ENCODE measurements at regions not wholly inside any gene's neighbourhood (a gene's known extent, or its start where the extent isn't known, plus 50 kb on each side); places are given as distances from the start of the nearest gene placed in this dataset.

- DNase-seq: no peak
Observed at GRCh38 chr4:24637173-24637572, 52.8 kb upstream of the DHX15 start.

- DNase-seq: no peak
Observed at GRCh38 chr4:24638396-24638875, 54.1 kb upstream of the DHX15 start.

GRCh38 chr4:24639714-24640113 is 55.4 kb upstream of the DHX15 start:
- DNase-seq: no peak

GRCh38 chr4:24640366-24640765 is 56.0 kb upstream of the DHX15 start:
- no peak for DNase-seq

GRCh38 chr4:24642981-24643547 is 58.7 kb upstream of the DHX15 start:
- DNase-seq: no peak

- no peak for DNase-seq
Observed at GRCh38 chr4:24643774-24644520, 59.6 kb upstream of the DHX15 start.

GRCh38 chr4:24644983-24645764 is 60.8 kb upstream of the DHX15 start:
- no peak for DNase-seq

GRCh38 chr4:24645765-24646550 is 61.6 kb upstream of the DHX15 start:
- no peak for DNase-seq

- no peak for DNase-seq
Observed at GRCh38 chr4:24646798-24647460, 62.6 kb upstream of the DHX15 start.

- DNase-seq: peak; percentile 52
Observed at GRCh38 chr4:24650849-24651640, 66.7 kb upstream of the DHX15 start.

- DNase-seq: no peak
Observed at GRCh38 chr4:24655326-24655725, 71.0 kb upstream of the DHX15 start.

- no peak for DNase-seq
Observed at GRCh38 chr4:24655971-24656370, 71.6 kb upstream of the DHX15 start.

GRCh38 chr4:24656906-24657305 is 72.6 kb upstream of the DHX15 start:
- DNase-seq: no peak

- peak; percentile 41 for DNase-seq
Observed at GRCh38 chr4:24657768-24658617, 73.6 kb upstream of the DHX15 start.

- no peak for DNase-seq
Observed at GRCh38 chr4:24659241-24659961, 75.0 kb upstream of the DHX15 start.

GRCh38 chr4:24662056-24662455 is 77.7 kb upstream of the DHX15 start:
- DNase-seq: no peak

- no peak for DNase-seq
Observed at GRCh38 chr4:24662542-24662941, 78.2 kb upstream of the DHX15 start.

GRCh38 chr4:24664956-24665355 is 80.6 kb upstream of the DHX15 start:
- DNase-seq: no peak

- DNase-seq: no peak
Observed at GRCh38 chr4:24666316-24666715, 82.0 kb upstream of the DHX15 start.

Data from hematopoietic multipotent progenitor cell treated with erythropoietin and hydrocortisone succinate and interleukin-3 and kit ligand, for 6 days (in vitro differentiated cells).